ENCODE measurements at regions not wholly inside any gene's neighbourhood (a gene's known extent, or its start where the extent isn't known, plus 50 kb on each side); places are given as distances from the start of the nearest gene placed in this dataset.

- POLR2A ChIA-PET: no interaction called here
- Histone ChIP-seq H3K79me2 (ENCODE audit: control insufficient read depth, insufficient read depth, low read length) (no peaks in the 10 kb centered on the region), H3K27me3 (replicated peaks in 1 of 2; ENCODE audit: control insufficient read depth in 2 of 2, insufficient read depth in 2 of 2, low read length in 1 of 2) (no peaks in the 10 kb centered on the region), H3K36me3 (ENCODE audit: control insufficient read depth in 2 of 2, insufficient read depth in 2 of 2, low read length in 1 of 2) (no peaks in the 10 kb centered on the region), H4K20me1 (ENCODE audit: control insufficient read depth, insufficient read depth) (no peaks in the 10 kb centered on the region), H3K4me2 (ENCODE audit: control insufficient read depth, insufficient read depth) (no peak overlapping the region), H3K4me1 (ENCODE audit: control insufficient read depth, insufficient read depth, low read length) (no peaks in the 10 kb centered on the region), H3K9me3 (replicated peaks; ENCODE audit: control insufficient read depth, insufficient read depth, low read length) (no peaks in the 10 kb centered on the region; the same call in 2 of the 3 replicates), H3K9ac (ENCODE audit: control insufficient read depth, insufficient read depth, low read length) (no peak overlapping the region), H2AFZ (ENCODE audit: control insufficient read depth, low read depth, low read length) (no peak overlapping the region), H3K4me3 (no peak overlapping the region), H3K27ac (ENCODE audit: control insufficient read depth, insufficient read depth) (no peak overlapping the region)
- TF ChIP-seq KAT2A (conservative IDR thresholded peaks at IDR 0.05; ENCODE audit: control insufficient read depth, low read depth, low read length): no peak
- no peak for TF ChIP-seq SKIL (IDR thresholded peaks at IDR 0.05; ENCODE audit: low read depth, poor library complexity, severe bottlenecking)
- no peak for TF ChIP-seq NFIC (IDR thresholded peaks at IDR 0.05; ENCODE audit: low read depth, low read length)
- no peak for TF ChIP-seq SREBF1 (IDR thresholded peaks at IDR 0.05; ENCODE audit: low read length)
- TF ChIP-seq NR2F1 (conservative IDR thresholded peaks at IDR 0.05): no peak
- no peak for TF ChIP-seq POU2F2 (IDR thresholded peaks at IDR 0.05; ENCODE audit: borderline replicate concordance, low read depth, low read length)
- no peak for TF ChIP-seq CEBPZ (IDR thresholded peaks at IDR 0.05; ENCODE audit: low read depth, low read length)
- no peak for TF ChIP-seq WRNIP1 (IDR thresholded peaks at IDR 0.05; ENCODE audit: borderline replicate concordance, low read depth, low read length)
- no peak for TF ChIP-seq PBX3 (IDR thresholded peaks at IDR 0.05; ENCODE audit: insufficient replicate concordance, low read depth, low read length)
- TF ChIP-seq HDAC6 (IDR thresholded peaks at IDR 0.05; ENCODE audit: unreplicated experiment): no peak
- TF ChIP-seq TCF12 (IDR thresholded peaks at IDR 0.05; ENCODE audit: low read depth, low read length): no peak
- TF ChIP-seq MEF2B (IDR thresholded peaks at IDR 0.05; ENCODE audit: partially characterized antibody, poor library complexity, severe bottlenecking): no peak
- TF ChIP-seq MXI1 (IDR thresholded peaks at IDR 0.05; ENCODE audit: low read depth, low read length): no peak
- BruUV-seq (replicated peaks): no TSS peak
- RAD21 ChIA-PET (ENCODE audit: unreplicated experiment): no interaction called here
- in situ Hi-C loops (cut with MboI) (no loop called here), intact Hi-C loops (cut with micrococcal nuclease; ENCODE audit: unreplicated experiment) (no loop called here)
- FAIRE-seq (no peak), DNase-seq (ENCODE audit: low read depth, low spot score) (no peak), ATAC-seq (no peak)
- SMC1A ChIA-PET (ENCODE audit: uncharacterized antibody, unreplicated experiment): no interaction called here
- CTCF ChIA-PET: no interaction called here
These were observed 1332.1 kb upstream of the CELF2 start for GRCh38 chr10:9685596-9685995.
